ENCODE measurements at regions not wholly inside any gene's neighbourhood (a gene's known extent, or its start where the extent isn't known, plus 50 kb on each side); places are given as distances from the start of the nearest gene placed in this dataset.
"Not testable (repeated sequence)": the region's sequence is repeated elsewhere in the genome, so short reads cannot be mapped to it uniquely, and the experiment has no call there.

DNA sequence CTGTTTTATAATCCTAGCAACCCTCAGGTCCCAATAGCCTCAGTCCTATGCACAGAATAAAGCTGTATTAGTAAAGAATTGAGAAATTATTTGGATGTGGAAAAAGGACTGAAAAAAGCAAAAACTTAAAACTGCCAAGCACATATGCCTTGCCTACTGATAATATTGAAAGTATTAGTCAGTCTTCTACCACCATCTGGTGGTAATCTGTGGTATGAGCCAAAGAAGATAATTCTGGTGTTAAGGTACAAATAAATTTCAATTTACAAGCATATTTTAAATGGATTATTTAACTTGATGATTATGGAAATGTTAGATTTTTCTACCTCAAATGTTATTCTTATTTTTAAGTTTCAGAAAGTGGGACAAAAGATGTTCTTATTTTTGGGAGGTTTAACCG is 460.3 kb upstream of the KLHL1 start:
- DNase-seq (ENCODE audit: low read depth in 4 of 4, low spot score in 3 of 4) = peak; percentile 4 to 36 (median 14)

DNA sequence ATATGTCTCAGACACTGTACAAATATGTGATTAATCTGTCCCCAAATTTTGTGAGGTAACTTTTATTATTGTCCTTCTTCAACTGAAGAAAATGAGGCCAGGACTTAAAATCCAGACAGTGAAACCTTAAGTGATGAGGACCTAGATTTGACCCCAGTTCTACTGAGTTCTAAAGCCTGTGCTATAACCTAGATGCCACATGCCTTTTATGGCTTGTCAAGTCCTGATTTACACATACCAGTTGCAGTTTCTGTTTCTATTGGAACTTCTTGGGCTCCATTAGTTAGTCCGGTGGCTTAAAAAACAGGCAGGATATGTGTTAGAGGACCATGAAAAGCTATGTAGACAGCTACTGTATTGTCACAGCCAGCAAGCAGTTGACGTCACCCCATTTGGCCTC is 436.5 kb upstream of the KLHL1 start:
- no peak for DNase-seq (ENCODE audit: low read depth in 4 of 4, low spot score in 3 of 4)

DNA sequence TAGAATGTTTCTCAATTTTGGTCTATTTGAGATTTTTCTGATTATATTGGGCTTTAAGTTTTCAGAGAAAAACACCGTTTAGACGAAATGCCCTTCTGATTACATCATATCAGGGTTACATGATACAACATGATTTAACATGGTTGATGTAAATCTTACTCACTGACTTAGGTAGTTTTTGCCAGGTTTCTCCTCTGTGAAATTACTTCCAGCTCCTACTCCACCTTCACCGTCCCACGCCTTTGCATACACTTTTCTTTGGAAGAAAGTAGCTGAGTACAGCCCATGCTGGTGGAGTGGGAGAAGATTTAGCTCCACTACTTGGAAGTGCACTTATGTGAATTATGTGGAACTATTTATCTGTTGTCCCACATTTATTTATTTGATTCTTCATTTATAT is 433.2 kb upstream of the KLHL1 start:
- no peak for DNase-seq (ENCODE audit: low read depth in 4 of 4, low spot score in 3 of 4)

DNA sequence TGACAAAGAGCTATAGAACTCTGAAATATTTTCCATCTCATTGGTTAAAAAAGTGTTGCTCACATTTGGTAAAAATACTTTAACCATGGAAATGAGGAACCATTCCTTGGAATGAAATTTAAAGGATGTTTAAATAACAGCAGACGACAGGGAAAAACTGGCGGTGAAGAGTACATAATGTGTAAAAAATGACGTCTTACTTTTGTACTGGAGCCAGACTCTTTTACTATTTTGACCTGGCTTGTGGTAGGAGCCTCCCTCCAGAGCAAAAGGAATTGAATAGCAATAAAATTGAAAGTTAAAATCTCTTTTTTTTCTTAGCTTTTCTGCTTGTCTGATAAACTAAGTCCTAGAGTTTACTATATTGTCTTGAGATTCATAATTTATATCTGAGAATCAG is 426.2 kb upstream of the KLHL1 start:
- DNase-seq (ENCODE audit: low read depth in 4 of 4, low spot score in 3 of 4) = no peak

DNA sequence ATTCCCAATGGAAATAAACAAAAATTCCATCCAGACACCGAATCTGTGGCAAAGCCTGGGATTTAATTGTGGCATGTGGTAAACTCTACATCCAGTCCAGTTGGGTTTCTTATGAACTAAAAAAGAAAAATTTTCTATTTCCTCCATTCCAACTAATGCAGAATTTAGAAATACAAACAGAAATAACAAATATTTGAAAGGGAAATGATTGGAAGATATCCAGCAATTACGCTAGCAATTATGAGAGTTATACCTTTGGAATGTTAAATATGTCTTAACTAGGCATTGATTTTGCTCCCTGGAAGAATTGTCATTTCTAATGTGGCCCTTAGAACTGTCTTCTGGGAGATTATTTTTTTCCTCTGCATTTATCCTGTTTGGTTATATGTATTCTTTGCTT is 421.4 kb upstream of the KLHL1 start:
- no peak for DNase-seq (ENCODE audit: low read depth in 4 of 4, low spot score in 3 of 4)

DNA sequence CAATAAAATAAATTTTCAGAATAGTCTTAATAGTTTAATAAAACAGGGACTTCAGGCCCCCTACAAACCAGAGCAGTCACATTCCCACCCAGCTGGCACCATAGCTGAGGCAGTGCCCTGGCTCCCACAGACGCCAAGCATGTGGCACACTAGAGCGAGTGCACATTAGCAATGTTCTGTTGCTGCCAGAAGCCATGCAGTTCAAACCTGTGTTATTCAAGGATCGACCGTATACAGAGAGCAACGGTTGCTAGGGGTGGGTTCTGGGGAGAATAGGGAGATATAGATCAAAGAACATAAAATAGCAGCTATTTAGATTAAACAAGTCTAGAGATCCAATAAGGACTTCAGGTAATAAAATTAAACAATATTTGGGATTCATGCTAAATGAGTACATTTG is 419.3 kb upstream of the KLHL1 start:
- no peak for DNase-seq (ENCODE audit: low read depth in 4 of 4, low spot score in 3 of 4)

DNA sequence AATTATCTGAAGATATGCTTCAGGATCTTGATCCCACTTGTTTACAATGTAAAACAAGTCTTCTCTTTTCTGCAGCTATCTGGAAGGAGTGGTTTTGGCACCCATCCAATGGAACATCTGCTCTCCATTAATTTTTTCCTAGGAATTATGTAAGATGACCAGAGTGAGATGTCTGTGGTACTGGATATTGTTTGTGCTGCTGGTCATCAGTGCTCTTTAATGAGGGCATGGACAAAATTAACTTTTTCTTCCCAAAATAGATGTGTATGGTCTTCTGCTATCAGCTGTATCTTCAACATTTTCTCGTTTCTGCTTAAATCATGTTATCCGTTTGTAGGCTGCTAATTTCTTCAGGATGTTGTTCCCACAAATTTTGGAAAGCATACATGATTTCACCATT is 415.4 kb upstream of the KLHL1 start:
- DNase-seq (ENCODE audit: low read depth in 4 of 4, low spot score in 3 of 4) = no peak

DNA sequence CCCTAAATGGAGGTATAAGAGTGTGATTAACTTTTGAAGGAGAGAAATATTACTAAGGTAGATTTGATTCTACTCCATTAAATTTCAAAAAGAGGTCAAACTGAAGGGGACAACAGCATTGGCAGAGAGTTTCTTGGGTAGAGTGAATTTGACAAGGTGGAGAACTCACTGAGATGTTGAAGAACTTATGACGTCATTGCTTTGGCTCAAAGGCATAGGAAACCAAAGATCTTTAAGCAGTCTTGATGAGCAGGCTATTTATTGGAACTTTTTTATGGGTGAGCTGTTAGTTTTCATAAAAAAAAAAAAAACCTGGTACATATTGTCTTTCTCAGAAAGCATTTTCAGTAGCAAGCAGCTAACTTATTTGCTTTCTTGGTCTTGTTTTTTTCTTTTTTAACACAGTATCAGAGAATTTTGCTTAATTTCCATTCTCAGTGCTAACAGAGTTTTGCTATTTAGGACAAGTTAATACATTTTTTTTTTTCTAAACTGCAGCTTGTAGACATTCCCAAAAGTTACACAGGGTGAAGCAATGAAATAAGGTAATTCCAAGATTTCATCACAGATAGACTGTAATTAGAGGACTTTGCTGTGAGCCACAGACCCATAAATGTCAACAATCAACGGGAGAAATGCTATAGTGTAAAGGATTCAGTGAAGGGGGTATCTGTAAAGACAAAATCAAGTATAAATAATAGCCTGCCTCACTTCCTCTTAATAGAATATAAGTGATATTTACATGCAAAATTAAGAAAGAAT is 412.2 kb upstream of the KLHL1 start:
- DNase-seq (ENCODE audit: low read depth in 4 of 4, low spot score in 3 of 4) = no peak

DNA sequence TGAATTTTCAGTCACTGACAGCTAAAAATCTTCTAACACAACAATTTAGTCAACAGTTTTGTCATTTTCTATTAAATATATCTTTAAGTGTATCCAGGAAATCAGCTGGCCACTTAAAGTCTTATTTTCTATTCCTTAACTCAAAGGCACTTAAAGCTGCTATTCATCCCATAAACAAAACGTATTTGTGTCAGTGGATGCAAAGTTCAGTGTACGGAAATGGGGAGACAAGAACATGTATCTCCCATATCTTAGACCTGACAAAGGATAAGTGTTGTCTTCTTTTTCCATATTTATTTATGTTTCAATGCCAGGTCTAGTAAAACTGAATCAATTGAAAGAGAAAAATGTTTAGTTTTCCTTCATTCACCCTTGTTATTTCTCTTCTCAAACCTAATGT is 409.8 kb upstream of the KLHL1 start:
- DNase-seq (ENCODE audit: low read depth in 4 of 4, low spot score in 3 of 4) = no peak

DNA sequence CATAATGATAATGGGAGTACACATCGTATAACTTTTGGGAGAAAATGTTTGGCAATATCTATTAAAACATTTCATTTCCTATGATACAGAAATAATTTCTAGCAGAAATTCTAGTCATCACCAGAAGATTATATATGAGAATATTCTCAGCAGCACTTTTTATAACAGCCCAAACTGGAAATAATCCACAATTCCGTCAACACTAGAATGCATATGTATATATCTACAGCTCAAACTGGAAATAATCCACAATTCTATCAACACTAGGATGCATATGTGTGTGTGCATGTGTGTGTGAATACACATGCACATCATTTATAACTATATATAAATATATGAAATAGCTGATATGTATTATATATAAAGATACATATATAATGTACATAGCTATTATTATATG is 408.0 kb upstream of the KLHL1 start:
- DNase-seq (ENCODE audit: low read depth in 4 of 4, low spot score in 3 of 4) = no peak

DNA sequence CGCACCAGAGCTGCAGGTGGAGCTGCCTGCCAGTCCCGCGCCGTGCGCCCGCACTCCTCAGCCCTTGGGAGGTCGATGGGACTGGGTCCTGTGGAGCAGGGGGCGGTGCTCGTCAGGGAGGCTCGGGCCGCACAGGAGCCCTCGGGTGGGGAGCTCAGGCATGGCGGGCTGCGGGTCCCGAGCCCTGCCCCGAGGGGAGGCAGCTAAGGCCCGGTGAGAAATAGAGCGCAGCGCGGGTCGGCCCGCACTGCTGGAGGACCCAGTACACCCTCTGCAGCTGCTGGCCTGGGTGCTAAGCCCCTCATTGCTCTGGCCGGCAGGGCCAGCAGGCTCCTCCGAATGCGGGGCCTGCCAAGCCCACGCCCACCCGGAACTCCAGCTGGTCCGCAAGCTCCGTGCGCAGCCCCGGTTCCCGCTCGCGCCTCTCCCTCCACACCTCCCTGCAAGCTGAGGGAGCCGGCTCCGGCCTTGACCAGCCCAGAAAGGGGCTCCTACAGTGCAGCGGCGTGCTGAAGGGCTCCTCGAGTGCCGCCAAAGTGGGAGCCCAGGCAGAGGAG is 403.7 kb upstream of the KLHL1 start:
- not testable (repeated sequence) for DNase-seq (ENCODE audit: low read depth in 4 of 4, low spot score in 3 of 4)

DNA sequence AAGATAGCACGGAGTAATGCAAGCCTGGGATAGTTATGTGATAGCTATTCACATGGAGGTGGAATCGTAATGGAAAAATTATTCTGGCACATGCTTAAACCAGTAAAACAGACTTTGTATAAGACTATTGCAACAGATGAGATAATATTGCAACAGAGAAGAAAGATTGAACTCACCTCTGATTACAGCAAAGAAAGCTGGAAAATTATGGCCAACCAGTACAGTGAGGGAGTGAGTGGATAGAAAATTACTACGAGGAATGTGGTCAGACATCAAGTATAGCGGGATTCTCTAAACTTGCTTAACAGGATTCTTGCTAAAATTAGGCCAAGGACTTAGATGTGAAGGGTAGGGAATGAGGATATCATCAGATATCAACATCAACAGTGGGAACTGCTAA is 397.6 kb upstream of the KLHL1 start:
- DNase-seq (ENCODE audit: low read depth in 4 of 4, low spot score in 3 of 4) = no peak

DNA sequence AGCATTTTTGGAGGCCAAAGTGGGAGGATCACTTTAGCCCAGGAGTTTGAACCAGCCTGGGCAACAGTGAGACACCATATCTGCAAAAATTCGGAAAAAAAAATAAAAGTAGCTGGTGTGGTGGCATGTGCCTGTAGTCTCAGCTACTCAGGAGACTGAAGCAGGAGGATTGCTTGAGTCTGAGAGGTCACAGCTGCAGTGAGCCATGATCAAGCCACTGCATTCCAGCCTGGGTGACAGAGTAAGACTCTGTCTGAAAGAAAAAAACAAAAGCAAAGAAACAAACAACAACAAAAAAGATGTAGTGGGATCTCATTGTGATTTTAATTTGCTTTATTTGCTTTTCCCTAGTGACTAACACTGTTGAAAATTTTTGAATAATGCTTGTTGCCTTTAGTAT is 394.7 kb upstream of the KLHL1 start:
- DNase-seq (ENCODE audit: low read depth in 4 of 4, low spot score in 3 of 4) = no peak

DNA sequence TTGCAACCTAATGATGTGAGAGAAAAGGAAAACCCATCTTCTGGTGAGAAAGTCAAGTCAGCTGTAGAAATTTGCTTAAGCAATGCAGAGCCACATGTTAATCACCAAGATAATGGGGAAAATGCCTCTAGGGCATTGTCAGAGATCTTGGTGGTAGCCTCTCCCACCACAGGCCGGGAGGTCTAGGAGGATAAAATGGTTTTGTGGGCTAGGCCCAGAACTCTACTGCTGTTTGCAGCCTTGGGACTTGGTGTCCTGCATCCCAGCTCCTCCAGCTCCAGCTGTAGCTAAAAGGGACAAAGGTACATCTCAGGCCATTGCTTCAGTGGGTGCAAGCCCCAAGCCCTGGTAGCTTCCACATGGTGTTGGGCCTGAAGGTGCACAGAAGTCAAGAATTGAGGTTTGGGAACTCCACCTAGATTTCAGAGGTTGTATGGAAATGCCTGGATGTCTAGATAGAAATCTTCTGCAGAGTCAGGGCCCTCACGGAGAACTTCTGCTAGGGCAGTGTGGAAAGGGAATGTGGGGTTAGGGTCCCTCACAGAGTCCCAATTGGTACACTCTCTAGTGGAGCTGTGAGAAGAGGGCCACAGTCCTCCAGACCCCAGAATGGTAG is 382.2 kb upstream of the KLHL1 start:
- DNase-seq (ENCODE audit: low read depth in 4 of 4, low spot score in 3 of 4) = no peak

DNA sequence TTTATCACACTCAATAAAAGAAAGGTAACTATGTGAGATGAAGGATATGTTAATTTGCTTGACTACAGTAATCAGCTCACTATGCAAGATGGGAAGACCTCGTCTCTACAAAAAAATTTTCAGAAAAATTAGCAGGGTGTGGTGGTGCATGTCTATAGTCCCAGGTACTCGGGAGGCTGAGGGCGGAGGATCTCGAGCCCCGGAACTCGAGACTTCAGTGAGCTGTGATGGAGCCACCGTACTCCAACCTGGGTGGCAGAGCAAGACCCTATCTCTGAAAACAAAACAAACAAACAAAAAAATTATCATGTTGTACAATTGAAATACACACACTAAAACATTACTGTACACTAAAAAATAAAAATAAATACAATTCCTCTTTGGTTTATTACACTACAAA is 376.7 kb upstream of the KLHL1 start:
- DNase-seq (ENCODE audit: low read depth in 4 of 4, low spot score in 3 of 4) = no peak

DNA sequence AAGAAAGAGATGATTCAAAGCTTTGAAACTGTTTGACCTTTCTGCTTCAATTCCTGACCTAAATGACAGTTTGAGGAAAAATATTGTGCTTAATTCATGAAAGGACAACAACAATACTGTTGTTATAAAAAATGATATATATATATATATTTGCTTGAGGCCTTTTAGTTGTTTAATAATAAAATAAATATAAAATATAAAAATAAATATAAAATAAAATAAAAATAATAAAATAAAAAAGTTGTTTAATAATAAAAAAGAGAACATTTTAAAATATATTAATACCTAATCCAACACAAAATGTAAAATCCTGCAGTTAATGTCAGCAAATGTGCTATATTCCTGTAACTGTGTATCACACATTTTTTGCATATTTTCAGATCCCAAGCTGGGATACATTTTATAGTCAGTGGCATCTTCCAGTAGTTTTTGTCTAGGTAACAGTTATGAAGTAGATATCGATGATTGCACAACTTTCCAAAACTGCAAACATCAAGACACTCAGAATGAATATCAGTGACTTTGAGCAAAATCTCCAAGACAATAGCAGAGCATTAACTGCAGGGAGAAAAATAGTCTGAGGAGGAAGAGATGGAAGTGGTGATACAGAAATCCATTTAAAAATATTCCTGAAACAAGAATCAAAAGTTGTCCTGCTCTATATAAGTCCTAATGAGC is 375.5 kb upstream of the KLHL1 start:
- DNase-seq (ENCODE audit: low read depth in 4 of 4, low spot score in 3 of 4) = no peak

DNA sequence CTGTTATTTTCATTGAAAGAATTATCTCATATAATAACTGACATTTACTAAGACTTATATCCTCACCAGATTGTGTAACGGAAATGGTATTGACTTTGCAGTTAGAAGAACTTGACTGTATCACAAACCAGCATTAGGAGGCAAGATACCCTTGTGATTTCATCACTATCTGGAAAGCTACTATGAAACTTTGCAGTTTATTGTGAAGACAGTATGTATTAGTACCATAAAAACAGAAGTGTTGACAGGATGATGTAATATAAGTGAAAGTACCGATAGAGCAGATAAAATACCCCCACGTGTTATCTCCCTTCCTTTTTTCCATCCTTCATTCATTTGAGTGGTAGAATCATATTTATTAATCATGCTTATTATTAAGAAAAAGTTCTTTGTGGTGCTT is 365.7 kb upstream of the KLHL1 start:
- no peak for DNase-seq (ENCODE audit: low read depth in 4 of 4, low spot score in 3 of 4)

DNA sequence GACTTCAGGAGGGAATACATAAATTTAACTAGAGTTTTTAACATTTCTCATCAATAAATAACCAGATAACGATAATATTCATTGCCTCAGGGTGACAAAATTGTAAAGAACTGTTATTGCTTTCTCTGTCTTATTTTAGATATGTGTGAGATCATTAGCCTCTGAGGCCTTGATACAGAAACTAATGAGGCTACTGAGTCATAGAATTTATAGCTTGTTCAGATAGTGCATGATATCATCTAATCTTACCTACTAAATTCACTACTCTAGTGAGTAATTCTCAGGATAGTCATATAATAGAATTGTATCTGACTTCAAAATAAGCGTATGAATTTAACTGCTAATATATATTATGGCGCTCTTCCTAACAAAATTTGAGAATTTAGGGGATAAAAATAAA is 360.8 kb upstream of the KLHL1 start:
- no peak for DNase-seq (ENCODE audit: low read depth in 4 of 4, low spot score in 3 of 4)

DNA sequence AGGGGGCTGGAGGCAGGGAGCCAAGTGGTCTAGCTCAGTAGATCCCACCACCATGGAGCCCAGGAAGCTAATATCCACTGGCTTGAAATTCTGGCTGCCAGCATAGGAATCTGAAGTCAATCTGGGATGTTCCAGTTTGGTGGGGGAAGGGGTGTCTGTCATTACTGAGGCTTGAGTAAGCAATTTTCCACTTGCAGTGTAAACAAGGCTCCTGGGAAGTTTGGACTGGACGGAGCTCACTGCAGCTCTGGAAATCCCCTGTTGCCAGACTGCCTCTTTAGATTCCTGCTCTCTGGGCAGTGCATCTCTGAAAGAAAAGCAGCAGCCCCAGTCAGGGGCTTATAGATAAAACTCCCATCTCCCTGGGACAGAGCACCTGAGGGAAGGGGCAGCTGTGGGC is 349.2 kb upstream of the KLHL1 start:
- DNase-seq (ENCODE audit: low read depth in 4 of 4, low spot score in 3 of 4) = no peak

DNA sequence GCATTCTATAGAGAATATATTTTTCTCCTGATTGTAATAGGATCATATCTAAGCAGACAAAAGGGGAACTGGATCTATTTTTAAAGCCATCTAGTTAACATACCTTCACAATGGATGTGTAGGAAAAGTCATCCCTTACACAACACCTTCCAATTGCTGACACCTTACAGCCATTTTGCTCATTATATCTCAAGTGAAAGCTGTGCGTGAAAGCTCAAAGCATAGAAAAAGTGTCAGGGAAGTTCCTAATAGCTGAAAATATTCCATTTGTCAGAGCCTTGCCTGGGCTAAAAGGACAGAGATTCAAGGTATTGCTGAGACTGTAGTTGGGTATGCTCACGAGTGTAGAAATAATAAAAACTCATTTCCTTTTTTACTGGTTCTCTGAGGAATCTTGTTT is 340.6 kb upstream of the KLHL1 start:
- no peak for DNase-seq (ENCODE audit: low read depth in 4 of 4, low spot score in 3 of 4)

DNA sequence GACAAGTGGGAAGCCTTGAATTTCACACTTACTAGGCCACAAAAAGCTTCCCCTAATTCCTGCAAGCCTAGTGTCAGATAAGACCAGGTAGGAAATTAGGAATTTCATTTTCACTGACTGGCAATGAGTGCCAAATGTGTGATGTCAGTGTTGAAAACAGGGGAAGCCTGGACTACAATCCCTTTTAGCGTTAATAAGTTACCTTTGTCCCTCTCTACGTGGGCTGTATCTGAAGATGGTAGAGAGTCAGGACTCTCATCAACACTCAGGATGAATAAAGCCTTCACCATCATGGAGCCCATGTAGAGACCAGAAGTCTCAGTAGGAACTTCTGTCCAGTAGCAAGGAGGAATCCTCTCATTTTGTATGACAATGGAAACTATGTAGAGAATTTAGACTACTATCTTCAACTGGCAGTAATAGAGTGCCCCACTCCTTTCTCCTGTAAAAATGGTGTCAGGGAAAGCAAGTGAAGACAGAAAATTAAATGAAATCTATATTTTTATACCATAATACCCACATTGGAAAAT is 324.1 kb upstream of the KLHL1 start:
- no peak for DNase-seq (ENCODE audit: low read depth in 4 of 4, low spot score in 3 of 4)

DNA sequence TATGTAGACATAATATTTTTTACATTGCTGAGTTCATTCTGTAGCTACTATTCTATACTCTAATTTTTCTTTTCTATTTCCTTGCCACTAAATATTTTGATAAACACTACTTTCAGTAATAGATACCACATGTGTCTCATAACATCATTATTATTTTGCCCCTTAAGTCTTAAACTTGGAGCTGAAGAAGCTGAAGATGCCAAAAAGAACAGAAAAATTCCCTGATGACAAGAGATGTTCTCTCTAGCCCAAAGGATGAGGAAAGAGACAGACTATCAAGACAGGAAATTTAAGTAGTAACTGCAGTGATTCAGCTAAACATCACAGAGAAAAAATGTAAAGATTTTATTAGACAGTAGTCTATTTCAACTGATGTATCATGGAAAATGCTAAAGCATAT is 322.0 kb upstream of the KLHL1 start:
- no peak for DNase-seq (ENCODE audit: low read depth in 4 of 4, low spot score in 3 of 4)
